IMR-90 (cell line): ENCODE measurements at regions not wholly inside any gene's neighbourhood (a gene's known extent, or its start where the extent isn't known, plus 50 kb on each side); places are given as distances from the start of the nearest gene placed in this dataset.

Source experiments
- ATAC-seq: fragments of 200-7000 bp; cut with Tn5 transposase; 2 replicates; pipeline ENCODE4 v1.9.1; 2020; ENCODE audit warnings: low read depth, mild to moderate bottlenecking, moderate library complexity
- BruUV-seq: library from RNA; stranded (reverse); fragments of 400-500 nt; replicated peaks from 2 replicates; lab custom pipeline; 2021; lab: Mats Ljungman, UMichigan
- CTCF ChIA-PET: fragments of 300-600 bp; formaldehyde crosslinking; extraction: SDS; loops from one replicate; lab custom pipeline; 2021; ENCODE audit warnings: antibody characterized with exemption; lab: Yijun Ruan, JAX
- POLR2A ChIA-PET: fragments of 300-600 bp; sonication (Branson Sonifier 250); formaldehyde crosslinking; loops from one replicate; lab custom pipeline; 2022; ENCODE audit warnings: antibody characterized with exemption; ENCODE audit not compliant: unreplicated experiment; lab: Charles Lee
- DNase-seq: peaks from one replicate; pipeline ENCODE4 v3.0.0; 2013
- H2AFZ ChIP-seq: replicated peaks from 2 replicates; pipeline ENCODE3; 2013; ENCODE audit warnings: low read length, mild to moderate bottlenecking; ENCODE audit not compliant: poor library complexity
- H2AK5ac ChIP-seq: 2 replicates; pipeline ENCODE4 v1.6.1; 2013; ENCODE audit warnings: low read depth, low read length, inconsistent platforms
- H2AK9ac ChIP-seq: replicated peaks from 2 replicates; pipeline ENCODE3; 2013; ENCODE audit warnings: mild to moderate bottlenecking, low read depth, low read length, moderate library complexity; ENCODE audit not compliant: poor library complexity
- H2BK120ac ChIP-seq: 2 replicates; pipeline ENCODE4 v1.6.1; 2013; ENCODE audit warnings: low read depth, low read length, inconsistent platforms
- H2BK15ac ChIP-seq: 3 replicates; pipeline ENCODE4 v1.6.1; 2013; ENCODE audit warnings: low read depth, low read length, inconsistent platforms
- H2BK20ac ChIP-seq: 2 replicates; pipeline ENCODE4 v1.6.1; 2013; ENCODE audit warnings: low read depth, mild to moderate bottlenecking, inconsistent platforms, low read length, moderate library complexity
- H2BK5ac ChIP-seq: 2 replicates; pipeline ENCODE4 v1.6.1; 2013; ENCODE audit warnings: mild to moderate bottlenecking, low read depth, low read length, inconsistent platforms; ENCODE audit not compliant: poor library complexity, severe bottlenecking
- H3K14ac ChIP-seq: replicated peaks from 2 replicates; pipeline ENCODE4 v1.6.1; 2013; ENCODE audit warnings: low read depth, low read length, inconsistent platforms
- H3K18ac ChIP-seq: 2 replicates; pipeline ENCODE4 v1.6.1; 2013; ENCODE audit warnings: low read depth, low read length, control low read depth
- H3K23ac ChIP-seq: 2 replicates; pipeline ENCODE4 v1.6.1; 2013; ENCODE audit warnings: low read depth, low read length, inconsistent platforms
- H3K27ac ChIP-seq: 2 replicates; pipeline ENCODE4 v1.5.1; 2013; ENCODE audit warnings: mild to moderate bottlenecking, control low read depth, low read length; ENCODE audit not compliant: insufficient read depth
- H3K27me3 ChIP-seq: 2 replicates; pipeline ENCODE4 v1.6.1; 2013; ENCODE audit warnings: low read length; ENCODE audit not compliant: control insufficient read depth, insufficient read depth
- H3K36me3 ChIP-seq: 2 replicates; pipeline ENCODE4 v1.6.1; 2013; ENCODE audit warnings: low read length, mixed read lengths; ENCODE audit not compliant: control insufficient read depth, insufficient read depth
- H3K4ac ChIP-seq: 2 replicates; pipeline ENCODE4 v1.6.1; 2013; ENCODE audit warnings: low read depth, low read length, inconsistent platforms
- H3K4me1 ChIP-seq: 2 replicates; pipeline ENCODE4 v1.6.1; 2013; ENCODE audit warnings: low read length, mixed read lengths; ENCODE audit not compliant: control insufficient read depth, insufficient read depth
- H3K4me2 ChIP-seq: 2 replicates; pipeline ENCODE4 v1.6.1; 2013; ENCODE audit warnings: low read depth, mild to moderate bottlenecking, control low read depth, low read length, moderate library complexity
- H3K4me3 ChIP-seq: 2 replicates; pipeline ENCODE4 v1.5.1; 2013; ENCODE audit warnings: low read depth, mild to moderate bottlenecking, control low read depth, low read length, moderate library complexity; ENCODE audit not compliant: insufficient read depth
- H3K56ac ChIP-seq: 2 replicates; pipeline ENCODE4 v1.6.1; 2013; ENCODE audit warnings: low read length, inconsistent platforms; ENCODE audit not compliant: insufficient read depth; ENCODE audit errors: extremely low read depth
- H3K79me1 ChIP-seq, 2 experiments: 2 replicates each; pipeline ENCODE4 v1.6.1; 2013; ENCODE audit warnings: low read length in 2 of 2, inconsistent platforms in 1 of 2, low read depth in 1 of 2
- H3K9ac ChIP-seq: 2 replicates; pipeline ENCODE4 v1.6.1; 2013; ENCODE audit warnings: low read depth, low read length, control low read depth
- H3K9me1 ChIP-seq: 2 replicates; pipeline ENCODE4 v1.6.1; 2013; ENCODE audit warnings: low read length, inconsistent platforms; ENCODE audit not compliant: insufficient read depth
- H3K9me3 ChIP-seq: 2 replicates; pipeline ENCODE4 v1.6.1; 2013; ENCODE audit warnings: low read length; ENCODE audit not compliant: control insufficient read depth, insufficient read depth
- H4K20me1 ChIP-seq: 2 replicates; pipeline ENCODE4 v1.6.1; 2013; ENCODE audit warnings: low read length, inconsistent platforms; ENCODE audit not compliant: insufficient read depth
- H4K5ac ChIP-seq: 2 replicates; pipeline ENCODE4 v1.6.1; 2013; ENCODE audit warnings: mild to moderate bottlenecking, low read depth, low read length, control low read depth
- H4K8ac ChIP-seq, 2 experiments: 2 replicates each; pipeline ENCODE4 v1.6.1; 2013; ENCODE audit warnings: low read depth in 2 of 2, low read length in 2 of 2, control low read depth in 1 of 2, inconsistent platforms in 1 of 2
- H4K91ac ChIP-seq: 2 replicates; pipeline ENCODE4 v1.6.1; 2013; ENCODE audit warnings: low read depth, low read length, inconsistent platforms; ENCODE audit not compliant: insufficient read depth
- CHD1 ChIP-seq: IDR thresholded peaks from 2 replicates; pipeline ENCODE4 v1.6.1; 2012; ENCODE audit warnings: low read depth, low read length, improper control_type of control experiment
- MAZ ChIP-seq: IDR thresholded peaks from 2 replicates; pipeline ENCODE4 v1.6.1; 2012; ENCODE audit warnings: low read depth, mild to moderate bottlenecking, low read length, improper control_type of control experiment, moderate library complexity, borderline replicate concordance
- POLR2A ChIP-seq: IDR thresholded peaks from 2 replicates; pipeline ENCODE4 v1.6.1; 2012; ENCODE audit warnings: mild to moderate bottlenecking, low read depth, low read length
- RAD21 ChIP-seq: IDR thresholded peaks from 2 replicates; pipeline ENCODE4 v1.6.1; 2012; ENCODE audit warnings: low read length, improper control_type of control experiment
- RCOR1 ChIP-seq: IDR thresholded peaks from 2 replicates; pipeline ENCODE4 v1.6.1; 2012; ENCODE audit warnings: mild to moderate bottlenecking, low read length, improper control_type of control experiment; ENCODE audit not compliant: insufficient replicate concordance
- WGBS, 2 experiments: methylation state at CpG; one replicate each; pipeline versions ENCODE4 v1.1.5 to v1.1.7; 2013; ENCODE audit warnings: missing lambda C conversion rate in 2 of 2; ENCODE audit not compliant: insufficient read length in 1 of 2; ENCODE audit errors: extremely low coverage in 2 of 2; 5-methylcytosine and 5-hydroxymethylcytosine counted together
- dilution Hi-C: fragments of 300-500 bp; cut with HindIII; formaldehyde crosslinking; loops from one replicate; pipeline ENCODE4 v1.14.3; 2018; ENCODE audit warnings: low sequenced_read_pairs; ENCODE audit not compliant: unreplicated experiment
- in situ Hi-C: fragments of 300-500 bp; cut with MboI; formaldehyde crosslinking; loops from 3 replicates; pipeline ENCODE4 v1.14.3; 2019; ENCODE audit warnings: low sequenced_read_pairs, inconsistent platforms, mixed read lengths
- intact Hi-C: fragments of 100-400 bp; cut with micrococcal nuclease; formaldehyde crosslinking; loops from 2 replicates; pipeline ENCODE4 v1.10.0; 2022

GRCh38 chr13:26864576-26864975, 104.0 kb upstream of the GPR12 start:
- no CpG with 5 or more reads among the region's 5 CpGs for whole genome bisulfite sequencing, 2 experiments
- H3K4me3 ChIP-seq = no peak overlapping the region
- no peak for DNase-seq
- no peak overlapping the region for H3K9ac ChIP-seq
- no peak for ATAC-seq
- no peak overlapping the region for H2BK15ac ChIP-seq
- H3K4me2 ChIP-seq = no peak overlapping the region
- no peak overlapping the region for H3K23ac ChIP-seq
- ChIA-PET CTCF (no interaction called here), POLR2A (no interaction called here)
- H4K8ac ChIP-seq = no peak overlapping the region
- no peak overlapping the region for H3K14ac ChIP-seq
- no peaks in the 10 kb centered on the region for H3K27me3 ChIP-seq
- no peak overlapping the region for H2AK5ac ChIP-seq
- H4K5ac ChIP-seq = no peak overlapping the region
- H3K79me1 ChIP-seq = no peaks in the 10 kb centered on the region
- no peak overlapping the region for H2AFZ ChIP-seq
- H2AK9ac ChIP-seq = no peak overlapping the region
- intact Hi-C loops (no loop called here), in situ Hi-C loops (no loop called here), dilution Hi-C loops (no loop called here)
- H3K9me3 ChIP-seq = no peaks in the 10 kb centered on the region
- no peak overlapping the region for H2BK120ac ChIP-seq
- no peaks in the 10 kb centered on the region for H3K9me1 ChIP-seq
- no peak overlapping the region for H3K4ac ChIP-seq
- no peaks in the 10 kb centered on the region for H4K20me1 ChIP-seq
- H3K56ac ChIP-seq = no peak overlapping the region
- no peak overlapping the region for H3K27ac ChIP-seq
- no peak overlapping the region for H2BK20ac ChIP-seq
- H4K91ac ChIP-seq = no peak overlapping the region
- TF ChIP-seq POLR2A (no peak), RAD21 (no peak), MAZ (no peak), CHD1 (no peak), RCOR1 (no peak)
- H2BK5ac ChIP-seq = no peak overlapping the region
- H3K18ac ChIP-seq = no peak overlapping the region
- no peaks in the 10 kb centered on the region for H3K36me3 ChIP-seq
- BruUV-seq = no TSS peak
- no peaks in the 10 kb centered on the region for H3K4me1 ChIP-seq
